Mucosa of descending colon (tissue), 3 donors: ENCODE measurements at regions not wholly inside any gene's neighbourhood (a gene's known extent, or its start where the extent isn't known, plus 50 kb on each side); places are given as distances from the start of the nearest gene placed in this dataset.
"Not testable (repeated sequence)": the region's sequence is repeated elsewhere in the genome, so short reads cannot be mapped to it uniquely, and the experiment has no call there.

ENCODE experiments used
- ATAC-seq: fragments of 200-7000 bp; cut with Tn5 transposase; one replicate; pipeline ENCODE4 v1.9.1; 2020; ENCODE audit warnings: mild to moderate bottlenecking, moderate library complexity
- DNase-seq, 3 donors: peaks; one replicate each; pipeline ENCODE4 v3.0.0-alpha.2; 2020
- H3K36me3 ChIP-seq: fragments of 200-600 bp; one replicate; pipeline ENCODE4 v1.8.0; 2021; ENCODE audit warnings: low read depth, mild to moderate bottlenecking
- H3K4me1 ChIP-seq: fragments of 200-600 bp; one replicate; pipeline ENCODE4 v1.8.0; 2021; ENCODE audit warnings: low read depth, mild to moderate bottlenecking
- H3K4me3 ChIP-seq: fragments of 200-600 bp; one replicate; pipeline ENCODE4 v1.8.0; 2021; ENCODE audit warnings: mild to moderate bottlenecking
- H3K9me3 ChIP-seq: fragments of 200-600 bp; one replicate; pipeline ENCODE4 v1.8.0; 2021; ENCODE audit warnings: mild to moderate bottlenecking
- intact Hi-C, 2 donors: fragments of 100-400 bp; cut with DNase I in 1 of 2; cut with micrococcal nuclease in 1 of 2; formaldehyde crosslinking; loops; one replicate each; pipeline versions ENCODE4 v1.11.0 to v1.11.1; 2022; cut with DNase I, micrococcal nuclease
- TF ChIP-seq, protein P1 (sequence below): fragments of 200-600 bp; IDR thresholded peaks from one replicate; pipeline ENCODE4 v1.8.0; 2022; ENCODE audit warnings: antibody characterized with exemption, mild to moderate bottlenecking
- donor health status: DM: no; HTN: no; CAD: no; lungs with moderate emphysema.
- donor health status: DM: no; HTN: no; CAD: no.
- donor health status: DM: no; HTN: yes; CAD: no.

DNA sequence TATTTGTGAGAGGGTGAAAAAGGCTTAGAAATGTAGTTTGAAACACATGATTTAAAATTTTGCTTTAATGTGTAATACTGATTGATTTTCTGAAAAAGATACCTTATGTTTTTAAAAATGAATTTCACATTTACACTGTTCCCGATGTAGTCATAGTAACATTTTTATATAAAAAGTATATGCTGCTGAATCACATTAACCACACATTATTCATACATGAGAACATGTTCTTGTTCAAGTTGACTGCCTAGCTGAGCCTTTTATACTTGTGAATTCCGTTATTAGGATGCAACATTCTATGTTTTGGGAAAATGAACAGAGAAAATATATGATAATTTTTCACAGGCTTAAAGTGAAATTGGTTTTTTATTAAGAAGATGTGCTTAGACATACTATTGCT lies 461.1 kb upstream of the NUDT12 start:
- ATAC-seq (no peak), DNase-seq (no peak)
- H3K4me3 ChIP-seq, result no peak overlapping the region
- no peaks in the 10 kb centered on the region for H3K36me3 ChIP-seq
- H3K9me3 ChIP-seq, result no peaks in the 10 kb centered on the region
- TF ChIP-seq, protein P1, sequence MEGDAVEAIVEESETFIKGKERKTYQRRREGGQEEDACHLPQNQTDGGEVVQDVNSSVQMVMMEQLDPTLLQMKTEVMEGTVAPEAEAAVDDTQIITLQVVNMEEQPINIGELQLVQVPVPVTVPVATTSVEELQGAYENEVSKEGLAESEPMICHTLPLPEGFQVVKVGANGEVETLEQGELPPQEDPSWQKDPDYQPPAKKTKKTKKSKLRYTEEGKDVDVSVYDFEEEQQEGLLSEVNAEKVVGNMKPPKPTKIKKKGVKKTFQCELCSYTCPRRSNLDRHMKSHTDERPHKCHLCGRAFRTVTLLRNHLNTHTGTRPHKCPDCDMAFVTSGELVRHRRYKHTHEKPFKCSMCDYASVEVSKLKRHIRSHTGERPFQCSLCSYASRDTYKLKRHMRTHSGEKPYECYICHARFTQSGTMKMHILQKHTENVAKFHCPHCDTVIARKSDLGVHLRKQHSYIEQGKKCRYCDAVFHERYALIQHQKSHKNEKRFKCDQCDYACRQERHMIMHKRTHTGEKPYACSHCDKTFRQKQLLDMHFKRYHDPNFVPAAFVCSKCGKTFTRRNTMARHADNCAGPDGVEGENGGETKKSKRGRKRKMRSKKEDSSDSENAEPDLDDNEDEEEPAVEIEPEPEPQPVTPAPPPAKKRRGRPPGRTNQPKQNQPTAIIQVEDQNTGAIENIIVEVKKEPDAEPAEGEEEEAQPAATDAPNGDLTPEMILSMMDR, result no peak
- no peaks in the 10 kb centered on the region for H3K4me1 ChIP-seq
- intact Hi-C loops, result no loop called here

DNA sequence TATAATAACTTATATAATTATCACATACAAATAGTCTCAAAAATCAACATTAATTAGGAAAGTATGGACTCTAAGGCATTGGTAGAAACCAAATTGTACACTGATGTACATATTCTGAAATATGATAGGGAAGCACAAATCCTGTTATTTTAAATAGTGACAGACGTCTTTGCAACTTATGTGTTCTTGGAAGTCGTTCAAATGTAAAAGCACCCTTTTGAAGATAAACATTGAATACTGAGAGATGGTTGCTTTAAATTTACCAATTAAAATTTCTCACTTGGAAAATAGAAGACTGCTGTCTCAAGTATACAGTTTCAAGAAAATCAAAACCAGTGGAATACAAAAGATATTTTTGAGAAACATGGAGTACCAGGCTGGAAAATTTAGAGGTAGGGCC lies 457.4 kb upstream of the NUDT12 start:
- no peak for ATAC-seq
- peaks cover 5% of the 10 kb centered on the region for H3K9me3 ChIP-seq
- no peak overlapping the region for H3K4me3 ChIP-seq
- no peaks in the 10 kb centered on the region for H3K36me3 ChIP-seq
- no peaks in the 10 kb centered on the region for H3K4me1 ChIP-seq
- DNase-seq, result no peak
- TF ChIP-seq, protein P1, result no peak
- intact Hi-C loops, result no loop called here

DNA sequence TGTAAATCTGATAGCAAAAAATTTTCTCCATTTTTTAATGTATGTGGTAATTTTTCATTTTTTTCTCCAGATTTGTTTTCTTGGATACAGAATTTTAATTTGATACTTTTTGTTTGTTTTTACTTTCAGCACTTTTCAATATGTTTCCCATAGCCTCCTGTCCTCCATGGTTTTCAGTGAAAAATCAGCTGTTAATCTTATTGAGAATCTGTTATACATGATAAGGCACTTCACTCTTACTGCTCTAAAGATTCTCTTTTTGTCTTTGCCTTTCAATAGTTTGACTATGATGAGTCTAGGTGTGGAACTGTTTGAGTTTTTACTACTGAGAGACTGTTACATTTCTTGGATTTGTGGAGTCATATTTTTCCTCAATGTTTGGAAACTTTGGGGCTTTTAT lies 455.7 kb upstream of the NUDT12 start:
- no peaks in the 10 kb centered on the region for H3K36me3 ChIP-seq
- intact Hi-C loops, result no loop called here
- ATAC-seq, result no peak
- TF ChIP-seq, protein P1, result no peak
- peaks cover 5% of the 10 kb centered on the region for H3K9me3 ChIP-seq
- H3K4me1 ChIP-seq, result no peaks in the 10 kb centered on the region
- H3K4me3 ChIP-seq, result no peak overlapping the region
- DNase-seq, result no peak

DNA sequence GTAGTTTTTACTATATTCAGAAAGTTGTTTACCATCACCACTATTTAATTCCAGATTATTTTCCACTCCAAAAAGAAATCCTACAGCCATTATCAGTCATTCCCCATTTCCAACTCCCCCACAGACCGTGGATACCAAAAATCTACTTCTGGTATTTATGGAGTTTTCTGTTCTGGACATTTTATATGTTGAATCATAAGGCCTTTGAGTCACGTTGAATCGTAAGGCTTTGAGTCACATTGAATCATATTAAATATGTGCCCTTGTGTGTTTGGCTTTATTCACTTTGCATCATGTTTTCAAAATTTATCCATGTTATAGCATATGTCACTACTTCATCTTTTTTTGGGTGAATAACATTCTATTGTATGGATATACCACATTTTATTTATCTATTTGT lies 454.1 kb upstream of the NUDT12 start:
- ATAC-seq, result no peak
- intact Hi-C loops, result no loop called here
- no peak overlapping the region for H3K4me3 ChIP-seq
- peaks cover 5% of the 10 kb centered on the region for H3K9me3 ChIP-seq
- H3K4me1 ChIP-seq, result no peaks in the 10 kb centered on the region
- no peaks in the 10 kb centered on the region for H3K36me3 ChIP-seq
- no peak for DNase-seq
- TF ChIP-seq, protein P1, result no peak

DNA sequence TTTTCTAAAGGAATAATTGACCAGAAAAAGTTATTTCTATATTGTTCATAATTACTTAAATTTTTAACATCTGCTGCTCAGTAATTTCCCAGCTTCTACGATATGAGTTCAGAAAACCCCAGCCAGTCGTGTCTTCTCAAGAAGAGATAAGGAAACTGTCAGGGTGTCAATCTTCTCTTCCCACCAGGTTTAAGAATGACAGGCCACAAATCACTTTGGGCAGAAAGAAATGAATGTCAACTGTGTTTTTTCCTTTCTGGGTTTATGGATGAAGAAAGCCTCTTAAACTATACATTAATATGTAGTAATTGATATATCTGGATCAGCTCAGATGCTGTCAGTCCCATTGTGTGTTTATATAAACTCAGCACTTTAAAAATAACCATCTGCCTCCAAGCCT lies 453.2 kb upstream of the NUDT12 start:
- DNase-seq (no peak), ATAC-seq (no peak)
- Histone ChIP-seq H3K9me3 (peaks cover 5% of the 10 kb centered on the region), H3K4me1 (no peaks in the 10 kb centered on the region), H3K4me3 (no peak overlapping the region), H3K36me3 (no peaks in the 10 kb centered on the region)
- intact Hi-C loops, result no loop called here
- TF ChIP-seq, protein P1, result no peak

DNA sequence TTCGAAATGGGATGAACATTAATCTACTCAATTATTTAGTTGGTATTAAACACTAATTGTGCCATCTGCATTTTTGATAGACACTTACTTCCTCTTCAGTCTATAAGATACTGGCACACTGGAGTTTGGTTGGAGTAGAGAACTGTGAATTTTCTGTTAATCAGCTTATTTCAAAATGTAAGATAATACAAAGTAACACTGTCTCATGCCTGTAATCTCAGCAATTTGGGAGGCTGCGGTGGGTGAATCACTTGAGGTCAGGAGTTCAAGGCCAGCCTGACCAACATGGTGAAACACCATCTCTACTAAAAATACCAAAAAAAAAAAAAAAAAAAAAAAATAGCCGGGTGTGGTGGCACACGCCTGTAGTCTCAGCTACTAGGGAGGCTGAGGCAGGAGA lies 440.2 kb upstream of the NUDT12 start:
- DNase-seq, H3K36me3 ChIP-seq, H3K9me3 ChIP-seq, H3K4me3 ChIP-seq, ATAC-seq, intact Hi-C loops, H3K4me1 ChIP-seq: not testable (repeated sequence)
